B cell (primary cell): ENCODE measurements at regions not wholly inside any gene's neighbourhood (a gene's known extent, or its start where the extent isn't known, plus 50 kb on each side); places are given as distances from the start of the nearest gene placed in this dataset.

Experiments used
- CTCF ChIP-seq: fragments of 200-600 bp; IDR thresholded peaks from one replicate; pipeline ENCODE4 v1.8.0; 2022; ENCODE audit warnings: antibody characterized with exemption, mild to moderate bottlenecking
- EZH2 ChIP-seq: IDR thresholded peaks from 2 replicates; pipeline ENCODE4 v1.6.1; 2012; ENCODE audit warnings: borderline replicate concordance, low read depth, mild to moderate bottlenecking, moderate library complexity, low read length; ENCODE audit not compliant: insufficient read depth, poor library complexity, severe bottlenecking

GRCh38 chr2:128414351-128414750 is 95.7 kb upstream of the HS6ST1 start:
- TF ChIP-seq CTCF: no peak
- TF ChIP-seq EZH2: no peak
